Heart right ventricle (tissue), 16 donors: ENCODE measurements at regions not wholly inside any gene's neighbourhood (a gene's known extent, or its start where the extent isn't known, plus 50 kb on each side); places are given as distances from the start of the nearest gene placed in this dataset.
"Not testable (repeated sequence)": the region's sequence is repeated elsewhere in the genome, so short reads cannot be mapped to it uniquely, and the experiment has no call there.

Experiments
- ATAC-seq, 8 donors: fragments of 200-7000 bp; cut with Tn5 transposase; one replicate each; pipeline ENCODE4 v1.9.1; 2020; ENCODE audit warnings: mild to moderate bottlenecking in 8 of 8, moderate library complexity in 8 of 8, moderate number of reproducible peaks in 1 of 8
- DNase-seq, 2 donors: peaks; one replicate each; pipeline ENCODE4 v3.0.0-alpha.2; 2020
- H3K27ac ChIP-seq, 10 donors: fragments of 200-600 bp; sonication (generic) in 2 of 10; one replicate each; pipeline versions ENCODE4 v1.5.0 to v1.8.0; 2020 to 2022; ENCODE audit warnings: mild to moderate bottlenecking in 3 of 10
- H3K27me3 ChIP-seq, 7 donors: fragments of 200-600 bp; one replicate each; pipeline ENCODE4 v1.8.0; 2021 to 2022; ENCODE audit warnings: mild to moderate bottlenecking in 2 of 7
- H3K36me3 ChIP-seq, 9 donors: fragments of 200-600 bp; sonication (generic) in 1 of 9; one replicate each; pipeline versions ENCODE4 v1.5.0 to v1.8.0; 2020 to 2022; ENCODE audit warnings: mild to moderate bottlenecking in 2 of 9
- H3K4me1 ChIP-seq, 9 donors: fragments of 200-600 bp; sonication (generic) in 1 of 9; one replicate each; pipeline versions ENCODE4 v1.5.0 to v1.8.0; 2020 to 2022; ENCODE audit warnings: mild to moderate bottlenecking in 4 of 9
- H3K4me3 ChIP-seq, 10 donors: fragments of 200-600 bp; sonication (generic) in 2 of 10; one replicate each; pipeline versions ENCODE4 v1.5.0 to v1.8.0; 2020 to 2022; ENCODE audit warnings: mild to moderate bottlenecking in 7 of 10, moderate library complexity in 2 of 10
- H3K9me3 ChIP-seq, 11 donors: fragments of 200-600 bp in 10 of 11; sonication (generic) in 2 of 11; one replicate each; pipeline versions ENCODE4 v1.5.0 to v1.8.0; 2013 to 2022; ENCODE audit warnings: mild to moderate bottlenecking in 2 of 11, control low read depth in 1 of 11, moderate library complexity in 1 of 11
- WGBS, 2 donors: extraction: QIAGEN DNeasy Blood & Tissue Kit; methylation state at CpG; one replicate each; pipeline ENCODE4 v1.1.7; 2013; ENCODE audit warnings: inconsistent platforms in 1 of 2; 5-methylcytosine and 5-hydroxymethylcytosine counted together
- intact Hi-C, 10 donors: fragments of 100-400 bp; cut with DNase I; formaldehyde crosslinking; loops; one replicate each; pipeline versions ENCODE4 v1.11.1 to v1.14.2; 2022
- donor health status: Arrhythmogenic right ventricular cardiomyopathy.
- donor health status: ischemic (EF 13 %, LVEDD 7.1; RV severe dilation, severe dysfunction).
- donor health status: healthy with polysubstance abuse.
- donor health status: DM: no; HTN: yes; CAD: no.
- donor health status: DM: no; HTN: no; CAD: no.
- donor health status: ischemic (EF 25% LVEDD 6.9; RV normal size, moderate dysfunction).
- donor health status: ischemic (EF 25% LVEDD 5.7; RV mildly dilated, moderate dysfunction).
- donor health status: healthy.
- donor health status: DM: yes; HTN: yes; CAD: no.
- donor health status: Ischemic cardiomyopathy.
- donor health status: ischemic (EF 35%, LVEDD 5.7; RV mildly dilated, moderate dysfunction).
- donor health status: nonischemic (EF 11% LVEDD 7.7; RV severe dilation, severe dysfunction).
- donor health status: DM: yes; HTN: yes; CAD: no.
- donor health status: PGD.
- donor health status: ischemic (EF 29% LVEDD 5.4; RV normal size, mild dysfunction).
- donor health status: nonischemic (EF 23%, LVEDD 6.1; RV moderate dilation, normal function).

GRCh38 chr7:150111373-150112139, 211.6 kb upstream of the LRRC61 start:
- H3K27ac ChIP-seq, DNase-seq, H3K9me3 ChIP-seq, H3K36me3 ChIP-seq, intact Hi-C loops, ATAC-seq, H3K4me3 ChIP-seq, H3K4me1 ChIP-seq: not testable (repeated sequence)
- H3K27me3 ChIP-seq, result peaks cover 0 to 19% (median 5%) of the 10 kb centered on the region in 7 donors
- 39 to 51% methylated on average over 19 to 22 of the region's 33 CpGs for WGBS, 2 donors

GRCh38 chr7:150113301-150113700, 209.9 kb upstream of the LRRC61 start:
- DNase-seq, H3K4me1 ChIP-seq, H3K9me3 ChIP-seq, ATAC-seq, H3K36me3 ChIP-seq, H3K4me3 ChIP-seq, H3K27ac ChIP-seq, intact Hi-C loops: not testable (repeated sequence)
- WGBS, 2 donors, result 63% methylated on average over 2 of the region's 2 CpGs
- peaks cover 0 to 24% (median 5%) of the 10 kb centered on the region in 7 donors for H3K27me3 ChIP-seq

- DNase-seq, H3K27ac ChIP-seq, H3K9me3 ChIP-seq, intact Hi-C loops, ATAC-seq, H3K4me3 ChIP-seq, H3K36me3 ChIP-seq, H3K4me1 ChIP-seq: not testable (repeated sequence)
- 73 to 75% methylated on average over 3 of the region's 3 CpGs for WGBS, 2 donors
- peaks cover 0 to 24% (median 5%) of the 10 kb centered on the region in 7 donors for H3K27me3 ChIP-seq
These were observed 208.6 kb upstream of the LRRC61 start for GRCh38 chr7:150114591-150114990.

GRCh38 chr7:150119966-150120365, 203.2 kb upstream of the LRRC61 start:
- 49 to 62% methylated on average over 1 of the region's 1 CpG for WGBS, 2 donors

GRCh38 chr7:150125831-150126230, 197.3 kb upstream of the LRRC61 start:
- 60 to 65% methylated on average over 8 of the region's 8 CpGs for WGBS, 2 donors
- H3K9me3 ChIP-seq, intact Hi-C loops, H3K27ac ChIP-seq, DNase-seq, H3K4me1 ChIP-seq, H3K27me3 ChIP-seq, H3K36me3 ChIP-seq, H3K4me3 ChIP-seq, ATAC-seq: not testable (repeated sequence)

More at GRCh38 chr7:150119966-150120365, 203.2 kb upstream of the LRRC61 start:
- H3K4me1 ChIP-seq, H3K9me3 ChIP-seq, H3K36me3 ChIP-seq, intact Hi-C loops, H3K27ac ChIP-seq, ATAC-seq, DNase-seq, H3K4me3 ChIP-seq: not testable (repeated sequence)
- peaks cover 0 to 18% (median 0%) of the 10 kb centered on the region in 7 donors for H3K27me3 ChIP-seq

- 74 to 78% methylated on average over 7 of the region's 7 CpGs for WGBS, 2 donors
- intact Hi-C loops, DNase-seq, H3K9me3 ChIP-seq, H3K27ac ChIP-seq, H3K4me1 ChIP-seq, H3K4me3 ChIP-seq, ATAC-seq, H3K27me3 ChIP-seq, H3K36me3 ChIP-seq: not testable (repeated sequence)
These were observed 188.7 kb upstream of the LRRC61 start for GRCh38 chr7:150134451-150134850.

- H3K27me3 ChIP-seq, H3K36me3 ChIP-seq, H3K4me3 ChIP-seq, H3K4me1 ChIP-seq, ATAC-seq, intact Hi-C loops, DNase-seq, H3K27ac ChIP-seq, H3K9me3 ChIP-seq: not testable (repeated sequence)
- WGBS, 2 donors, result 74 to 77% methylated on average over 8 of the region's 8 CpGs
These were observed 187.4 kb upstream of the LRRC61 start for GRCh38 chr7:150135620-150136190.

GRCh38 chr7:150139840-150140239, 183.3 kb upstream of the LRRC61 start:
- H3K36me3 ChIP-seq, H3K9me3 ChIP-seq, DNase-seq, H3K27ac ChIP-seq, H3K27me3 ChIP-seq, H3K4me3 ChIP-seq, H3K4me1 ChIP-seq, intact Hi-C loops, ATAC-seq: not testable (repeated sequence)
- WGBS, 2 donors, result 80% methylated on average over 5 of the region's 5 CpGs

- WGBS, 2 donors, result 66 to 70% methylated on average over 11 of the region's 13 CpGs
- H3K27me3 ChIP-seq, intact Hi-C loops: not testable (repeated sequence)
These were observed 181.4 kb upstream of the LRRC61 start for GRCh38 chr7:150141525-150142345.

GRCh38 chr7:150146124-150146523, 177.0 kb upstream of the LRRC61 start:
- ATAC-seq, H3K27ac ChIP-seq, H3K27me3 ChIP-seq, H3K9me3 ChIP-seq, H3K36me3 ChIP-seq, H3K4me1 ChIP-seq, DNase-seq, H3K4me3 ChIP-seq, intact Hi-C loops: not testable (repeated sequence)
- 45 to 65% methylated on average over 3 of the region's 3 CpGs for WGBS, 2 donors

More at GRCh38 chr7:150141525-150142345, 181.4 kb upstream of the LRRC61 start:
- H3K4me1 ChIP-seq, H3K36me3 ChIP-seq, H3K9me3 ChIP-seq, ATAC-seq, H3K27ac ChIP-seq, H3K4me3 ChIP-seq, DNase-seq: not testable (repeated sequence)

- H3K4me3 ChIP-seq, H3K27ac ChIP-seq, intact Hi-C loops, H3K4me1 ChIP-seq, ATAC-seq, H3K36me3 ChIP-seq, DNase-seq, H3K9me3 ChIP-seq, H3K27me3 ChIP-seq: not testable (repeated sequence)
- 24 to 35% methylated on average over 3 of the region's 3 CpGs for WGBS, 2 donors
These were observed 175.6 kb upstream of the LRRC61 start for GRCh38 chr7:150147524-150147923.
